ENCODE measurements at regions not wholly inside any gene's neighbourhood (a gene's known extent, or its start where the extent isn't known, plus 50 kb on each side); places are given as distances from the start of the nearest gene placed in this dataset.

DNA sequence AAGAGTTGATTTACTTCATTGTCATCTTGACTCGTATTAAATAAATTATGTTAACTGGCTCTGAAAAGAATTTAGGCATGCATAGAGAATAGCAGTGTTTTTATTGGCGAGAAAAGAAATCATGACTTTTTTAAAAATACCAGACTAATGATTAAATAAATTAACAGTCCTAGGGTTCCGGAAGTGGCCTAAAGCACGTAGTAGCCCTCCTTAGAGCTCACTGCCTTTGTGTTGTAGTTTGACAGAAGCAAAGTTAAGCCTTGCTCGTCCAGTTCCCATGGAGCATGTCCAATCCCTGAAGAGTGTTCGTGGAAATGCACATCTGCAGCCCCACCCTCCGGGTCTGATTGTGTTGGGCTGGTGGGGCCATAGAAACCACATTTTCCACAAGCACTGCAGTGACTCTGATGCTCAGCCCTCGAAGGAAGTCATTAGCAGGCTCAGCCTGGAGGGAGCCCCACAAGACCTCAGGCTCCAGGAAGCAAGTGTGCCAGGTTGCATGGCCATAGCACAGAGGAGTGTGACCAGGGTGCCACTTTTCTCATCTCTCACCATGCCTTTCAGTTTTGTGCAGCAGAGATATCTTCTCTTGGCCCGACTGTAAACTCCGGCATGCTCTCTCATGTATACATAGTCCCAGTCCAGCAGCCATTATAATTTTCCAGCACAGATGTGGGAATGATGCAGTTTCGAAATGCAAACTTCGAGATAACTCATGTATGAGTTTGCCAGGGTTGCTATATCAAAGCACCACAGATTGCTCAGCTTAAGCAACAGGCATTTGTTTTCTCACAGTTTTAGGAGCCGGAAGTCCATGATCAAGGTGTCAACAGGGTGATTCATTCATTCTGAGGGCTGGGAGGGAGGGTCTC lies 188.6 kb upstream of the SH3BP4 start:
- FAIRE-seq, result no peak

DNA sequence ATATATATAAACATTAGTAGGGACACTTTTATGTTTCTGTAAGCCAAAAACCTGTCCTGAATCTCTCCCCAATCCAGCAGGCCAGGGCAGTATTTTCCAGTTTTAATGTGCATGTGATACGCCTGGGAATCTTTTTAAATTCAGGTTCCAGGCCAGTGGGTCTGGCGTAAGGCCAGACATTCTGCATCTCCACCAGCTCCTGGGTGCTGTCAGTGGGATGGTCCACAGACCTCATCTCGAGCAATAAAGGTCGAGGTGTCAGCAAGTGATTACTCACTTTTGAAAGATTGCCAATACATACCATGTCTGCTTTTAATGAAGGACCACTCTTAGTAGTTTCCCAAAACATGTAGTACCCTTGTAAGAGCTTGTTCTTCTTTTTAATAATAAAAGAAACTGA lies 189.9 kb upstream of the SH3BP4 start:
- no peak for FAIRE-seq

- FAIRE-seq, result no peak
Observed at GRCh38 chr2:234754126-234754525, 197.7 kb upstream of the SH3BP4 start.

- no peak for FAIRE-seq
Observed at GRCh38 chr2:234753701-234754100, 198.1 kb upstream of the SH3BP4 start.

- no peak for FAIRE-seq
Observed at GRCh38 chr2:234752966-234753365, 198.9 kb upstream of the SH3BP4 start.

DNA sequence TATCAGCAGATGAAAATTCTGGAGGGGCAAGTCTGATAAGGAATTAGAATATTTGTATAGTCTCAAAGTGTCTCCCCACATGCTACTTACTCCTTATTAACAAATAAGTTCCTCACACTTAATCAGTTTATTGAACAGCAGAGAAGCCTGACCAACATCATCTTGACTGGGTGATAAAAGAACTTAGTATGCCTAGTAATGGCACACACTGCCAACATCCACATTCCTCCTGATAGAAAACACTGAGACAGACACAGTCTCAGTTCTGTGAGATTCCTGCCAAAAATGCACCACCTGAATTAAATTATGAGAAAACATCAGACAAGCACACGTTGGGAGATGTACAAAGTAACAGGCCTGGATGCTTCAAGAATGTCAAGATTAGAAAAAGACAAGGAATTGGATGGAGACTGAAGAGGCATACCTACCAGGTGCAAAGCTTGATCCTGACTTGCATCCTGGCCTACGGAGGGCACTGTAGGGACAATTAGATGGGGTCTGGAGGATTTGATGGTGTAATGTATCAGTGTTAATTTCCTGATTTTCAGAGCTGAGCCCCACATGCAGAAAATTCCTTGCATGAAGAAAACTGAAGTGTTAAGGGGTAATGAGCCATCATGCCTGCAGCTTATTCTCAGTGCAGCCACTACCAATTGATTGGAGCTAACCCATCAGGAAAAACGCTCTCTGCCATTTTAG lies 200.4 kb upstream of the SH3BP4 start:
- no peak for FAIRE-seq

DNA sequence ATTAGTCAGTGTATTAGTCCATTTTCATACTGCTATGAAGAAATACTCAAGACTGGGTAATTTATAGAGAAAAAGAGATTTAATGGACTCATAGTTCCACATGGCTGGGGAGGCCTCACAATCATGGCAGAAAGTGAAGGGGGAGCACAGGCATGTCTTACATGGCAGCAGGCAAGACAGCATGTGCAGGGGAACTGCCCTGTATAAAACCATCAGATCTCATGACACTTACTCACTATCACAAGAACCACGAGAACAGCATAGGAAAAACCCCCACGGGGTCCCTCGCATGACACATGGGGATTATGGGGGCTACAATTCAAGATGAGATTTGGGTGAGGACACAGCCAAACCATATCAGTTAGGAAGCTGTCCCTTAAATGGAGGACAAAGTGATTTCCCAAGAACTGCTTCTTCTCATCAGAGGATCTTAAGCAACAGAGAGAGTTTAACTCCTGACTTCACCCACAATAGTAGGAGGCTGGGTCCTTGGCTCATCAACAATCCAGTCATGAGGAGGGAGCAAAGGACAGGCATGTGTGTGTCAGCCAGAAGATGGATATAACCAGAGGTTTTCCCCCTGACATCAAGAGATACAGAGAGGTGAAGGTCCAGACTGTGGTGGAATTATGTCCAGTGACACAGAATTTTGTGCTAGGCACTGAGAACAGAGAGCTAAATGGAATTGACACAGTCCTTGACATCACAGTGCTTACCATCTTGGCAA lies 203.8 kb upstream of the SH3BP4 start:
- no peak for FAIRE-seq

DNA sequence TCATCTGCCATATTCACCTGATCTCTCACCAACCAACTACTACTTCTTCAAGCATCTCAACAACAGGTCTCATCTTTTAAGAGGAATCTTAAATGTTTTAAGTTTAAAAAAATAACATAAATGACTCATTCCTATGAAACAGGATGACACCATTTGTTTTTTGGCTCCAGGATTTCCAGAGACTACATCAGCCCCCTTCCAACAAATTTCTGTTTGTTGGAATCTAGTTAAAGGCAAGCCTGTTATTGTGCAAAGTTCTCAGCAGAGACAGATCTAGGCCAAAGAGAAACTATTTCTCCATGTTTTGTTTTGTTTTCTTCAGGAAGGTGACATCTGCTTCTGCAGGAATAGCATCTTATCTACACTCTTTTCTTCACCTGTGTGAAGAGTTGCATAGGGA lies 204.8 kb upstream of the SH3BP4 start:
- no peak for FAIRE-seq

DNA sequence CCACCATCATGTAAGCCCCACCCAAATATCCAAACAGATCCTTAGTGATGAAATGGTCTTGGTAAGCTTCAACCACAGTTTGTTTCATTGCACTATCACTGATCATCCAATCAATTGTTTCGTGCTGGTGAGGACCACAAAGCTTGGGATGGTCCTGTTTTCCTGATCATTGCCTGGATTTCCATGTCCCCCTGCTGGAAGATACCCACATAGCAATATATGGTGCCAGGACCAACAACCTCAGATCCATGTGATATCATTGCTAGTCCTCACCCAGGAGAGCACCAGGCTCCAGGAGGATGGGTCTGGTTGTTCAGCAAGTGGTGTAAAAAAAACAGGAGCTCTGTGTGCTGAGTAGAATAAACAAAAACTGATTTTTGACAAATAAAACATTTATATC lies 206.5 kb upstream of the SH3BP4 start:
- no peak for FAIRE-seq

- FAIRE-seq, result no peak
Observed at GRCh38 chr2:234741976-234742375, 209.8 kb upstream of the SH3BP4 start.

DNA sequence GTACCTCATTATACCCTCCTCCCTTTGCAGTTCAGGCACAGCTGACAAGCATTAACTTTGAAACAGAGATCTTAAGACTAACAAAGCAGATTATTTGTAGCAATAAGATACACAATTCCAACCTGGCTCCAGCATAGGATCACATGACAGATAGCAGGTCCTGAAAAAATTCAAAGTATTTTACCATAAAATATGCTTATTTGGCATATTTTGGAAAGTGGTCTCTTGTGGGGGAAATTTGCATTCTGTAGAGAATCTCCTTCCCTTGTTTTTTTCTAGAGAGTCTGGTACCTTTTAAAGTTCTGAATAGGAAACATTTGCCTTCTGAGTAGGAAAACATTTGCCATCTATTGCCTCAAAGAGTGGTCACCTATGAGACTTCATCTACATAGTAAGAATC lies 212.8 kb upstream of the SH3BP4 start:
- no peak for FAIRE-seq

GRCh38 chr2:234735829-234736228 lies 216.0 kb upstream of the SH3BP4 start:
- FAIRE-seq, result no peak

GRCh38 chr2:234733795-234734600 lies 217.8 kb upstream of the SH3BP4 start:
- no peak for FAIRE-seq

DNA sequence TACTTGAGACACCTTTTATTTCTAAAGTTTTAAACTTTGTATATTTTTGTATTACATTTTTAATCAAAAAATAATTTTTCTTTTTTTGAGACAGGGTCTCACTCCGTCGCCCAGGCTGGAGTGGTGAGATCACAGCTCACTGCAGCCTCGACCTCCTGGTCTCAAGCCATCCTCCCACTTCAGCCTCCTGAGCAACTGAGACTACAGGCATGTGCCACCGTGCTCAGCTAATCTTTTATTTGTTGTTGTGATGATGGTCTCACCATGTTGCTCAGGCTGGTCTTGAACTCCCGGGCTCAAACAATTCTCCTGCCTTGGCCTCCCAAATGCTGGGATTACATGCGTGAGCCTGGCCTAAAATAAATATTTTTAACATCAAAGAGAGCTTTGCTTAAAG lies 218.7 kb upstream of the SH3BP4 start:
- FAIRE-seq, result no peak

DNA sequence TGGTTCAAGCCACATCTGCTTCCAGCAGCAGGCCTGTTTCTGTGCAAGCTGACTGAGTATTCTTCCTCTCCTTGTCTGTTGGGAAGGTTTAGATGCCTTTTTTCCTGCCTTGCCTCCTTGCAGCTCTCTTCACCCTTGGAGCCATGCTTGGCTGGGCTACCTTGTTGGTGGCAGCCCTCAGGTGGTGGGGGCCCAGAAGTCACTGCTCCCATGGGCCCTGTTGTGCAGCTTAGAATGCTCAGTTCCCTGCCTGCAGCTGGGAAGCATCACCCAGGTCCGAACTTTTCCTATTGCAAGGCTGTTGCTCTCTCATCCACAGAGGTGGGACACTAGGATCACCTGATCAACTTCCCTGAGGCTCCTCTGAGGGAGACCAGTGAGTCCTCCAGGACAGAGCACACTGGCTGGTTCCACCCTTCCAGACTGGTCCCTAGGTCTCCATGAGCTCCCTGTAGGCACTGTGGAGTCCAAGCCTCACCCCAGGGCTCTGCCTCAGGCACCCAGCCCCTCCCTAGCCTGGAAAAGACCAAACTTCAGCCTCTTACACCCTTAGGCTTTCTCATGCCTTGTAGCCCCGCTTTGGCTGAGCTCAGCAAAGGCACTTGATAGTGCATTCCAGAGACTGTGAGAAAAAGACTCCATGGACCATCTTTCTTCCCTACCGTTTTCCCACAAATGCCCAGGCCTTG lies 219.3 kb upstream of the SH3BP4 start:
- no peak for FAIRE-seq

GRCh38 chr2:234731236-234731635 lies 220.6 kb upstream of the SH3BP4 start:
- no peak for FAIRE-seq

- no peak for FAIRE-seq
Observed at GRCh38 chr2:234730066-234730640, 221.7 kb upstream of the SH3BP4 start.

GRCh38 chr2:234725528-234726264 lies 226.1 kb upstream of the SH3BP4 start:
- FAIRE-seq, result no peak

GRCh38 chr2:234724850-234725249 lies 227.0 kb upstream of the SH3BP4 start:
- FAIRE-seq, result no peak

DNA sequence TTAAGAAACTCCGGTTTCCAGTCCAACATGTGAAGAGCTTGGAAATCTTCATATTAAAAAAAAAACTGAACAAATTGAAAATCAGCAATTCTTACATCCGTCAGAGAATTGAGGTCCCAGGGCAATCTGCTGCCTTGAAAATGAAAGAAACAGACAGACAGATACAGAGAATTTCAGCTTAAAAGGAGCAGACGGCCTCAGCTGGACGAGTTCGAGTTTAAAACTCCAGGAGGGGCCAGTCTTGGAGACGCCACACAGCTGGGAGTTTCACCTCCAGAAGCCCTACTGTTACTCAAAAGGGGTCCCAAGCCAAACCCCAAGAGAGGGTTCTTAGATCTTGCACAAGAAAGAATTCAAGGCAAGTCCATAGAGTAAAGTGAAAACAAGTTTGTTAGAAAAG lies 226.5 kb upstream of the ARL4C start:
- no peak for FAIRE-seq

GRCh38 chr2:234722176-234722575 lies 225.3 kb upstream of the ARL4C start:
- FAIRE-seq, result no peak

Data from G401.6 (cell line).